Liver (tissue), 3 donors: ENCODE measurements at regions not wholly inside any gene's neighbourhood (a gene's known extent, or its start where the extent isn't known, plus 50 kb on each side); places are given as distances from the start of the nearest gene placed in this dataset.
"Not testable (repeated sequence)": the region's sequence is repeated elsewhere in the genome, so short reads cannot be mapped to it uniquely, and the experiment has no call there.

Experiments used
- CTCF ChIP-seq: fragments of 150-350 bp; IDR thresholded peaks from 2 replicates; pipeline ENCODE4 v1.5.1; 2017; ENCODE audit warnings: improper control_type of control experiment, low read depth, low read length; ENCODE audit not compliant: missing input control
- RXRA ChIP-seq, 2 donors: IDR thresholded peaks; 2 replicates each; pipeline ENCODE4 v1.6.1; 2017 to 2018; ENCODE audit warnings: antibody characterized with exemption in 2 of 2, mild to moderate bottlenecking in 1 of 2
- donor health status: healthy.
- donor health status: healthy.

- TF ChIP-seq CTCF; RXRA (IDR thresholded peaks at IDR 0.05): not testable (repeated sequence)
Observed at GRCh38 chr7:55743454-55743717, 119.2 kb downstream of the SEPTIN14 start.
